Neural crest cell (in vitro differentiated cells): ENCODE measurements at regions not wholly inside any gene's neighbourhood (a gene's known extent, or its start where the extent isn't known, plus 50 kb on each side); places are given as distances from the start of the nearest gene placed in this dataset.

Experiments
- DNase-seq: peaks from one replicate; pipeline ENCODE4 v3.0.0; 2021; ENCODE audit warnings: low read depth, mixed read lengths, low spot score
- H3K27ac Mint-ChIP-seq: one replicate; pipeline ENCODE4 v1.8.0; 2021; ENCODE audit warnings: mild to moderate bottlenecking, mixed read lengths; ENCODE audit not compliant: unreplicated experiment
- H3K27me3 Mint-ChIP-seq: 2 replicates; pipeline ENCODE4 v1.8.0; 2021; ENCODE audit warnings: low read depth, mild to moderate bottlenecking, mixed read lengths
- H3K36me3 Mint-ChIP-seq: 2 replicates; pipeline ENCODE4 v1.8.0; 2021; ENCODE audit warnings: low read depth, mild to moderate bottlenecking, mixed read lengths
- H3K4me1 Mint-ChIP-seq: 2 replicates; pipeline ENCODE4 v1.8.0; 2021; ENCODE audit warnings: mixed read lengths
- H3K4me3 Mint-ChIP-seq: one replicate; pipeline ENCODE4 v1.8.0; 2021; ENCODE audit warnings: mild to moderate bottlenecking, mixed read lengths
- H3K9me3 Mint-ChIP-seq: 2 replicates; pipeline ENCODE4 v1.8.0; 2021; ENCODE audit warnings: mixed read lengths
- CTCF ChIP-seq: fragments of 200-600 bp; sonication (generic); conservative IDR thresholded peaks from 2 replicates; pipeline ENCODE4 v1.5.0; 2021; ENCODE audit warnings: antibody characterized with exemption, mild to moderate bottlenecking

GRCh38 chr3:13932578-13933295 is 52.9 kb upstream of the WNT7A start:
- no peaks in the 10 kb centered on the region for H3K36me3 Mint-ChIP-seq
- H3K9me3 Mint-ChIP-seq = peaks cover 4% of the 10 kb centered on the region
- no peak for TF ChIP-seq CTCF
- H3K27ac Mint-ChIP-seq = no peak overlapping the region
- H3K4me3 Mint-ChIP-seq = no peak overlapping the region
- DNase-seq = no peak
- H3K4me1 Mint-ChIP-seq = no peaks in the 10 kb centered on the region
- peaks cover 9% of the 10 kb centered on the region for H3K27me3 Mint-ChIP-seq

- H3K9me3 Mint-ChIP-seq = peaks cover 4% of the 10 kb centered on the region
- H3K27ac Mint-ChIP-seq = no peak overlapping the region
- no peaks in the 10 kb centered on the region for H3K4me1 Mint-ChIP-seq
- TF ChIP-seq CTCF = no peak
- no peaks in the 10 kb centered on the region for H3K36me3 Mint-ChIP-seq
- H3K4me3 Mint-ChIP-seq = no peak overlapping the region
- peaks cover 20% of the 10 kb centered on the region for H3K27me3 Mint-ChIP-seq
- DNase-seq = no peak
Observed at GRCh38 chr3:13931172-13931571, 51.3 kb upstream of the WNT7A start.
